CD4-positive, alpha-beta T cell (primary cell): ENCODE measurements at regions not wholly inside any gene's neighbourhood (a gene's known extent, or its start where the extent isn't known, plus 50 kb on each side); places are given as distances from the start of the nearest gene placed in this dataset.

Experiments
- ATAC-seq: fragments of 200-7000 bp; cut with Tn5 transposase; one replicate; pipeline ENCODE4 v1.10.0; 2022; ENCODE audit warnings: mild to moderate bottlenecking; ENCODE audit not compliant: poor library complexity
- CTCF ChIA-PET: fragments of 350-600 bp; sonication (Branson Sonifier 250); formaldehyde crosslinking; loops from one replicate; lab custom pipeline; 2021; ENCODE audit warnings: antibody characterized with exemption, inconsistent platforms; lab: Charles Lee
- POLR2A ChIA-PET: fragments of 350-600 bp; sonication (Branson Sonifier 250); formaldehyde crosslinking; loops from one replicate; lab custom pipeline; 2021; ENCODE audit warnings: antibody characterized with exemption, inconsistent platforms; lab: Charles Lee
- DNase-seq, 14 experiments: peaks; one replicate each; pipeline ENCODE4 v3.0.0-alpha.2; 2013 to 2020; ENCODE audit warnings: mixed read lengths in 2 of 14
- H3K27ac ChIP-seq, 2 donors: one replicate each; pipeline versions ENCODE4 v1.5.1 to v1.7.0; 2013; ENCODE audit warnings: low read length in 2 of 2, low read depth in 1 of 2, mild to moderate bottlenecking in 1 of 2
- H3K27me3 ChIP-seq, 2 experiments: 1 replicate in 1 of 2; 2 replicates in 1 of 2; pipeline versions ENCODE4 v1.6.1 to v1.7.0; 2013; ENCODE audit warnings: low read length in 2 of 2, control low read depth in 1 of 2, mild to moderate bottlenecking in 1 of 2, moderate library complexity in 1 of 2; ENCODE audit not compliant: insufficient read depth in 2 of 2, control insufficient read depth in 1 of 2
- H3K36me3 ChIP-seq: one replicate; pipeline ENCODE4 v1.6.1; 2013; ENCODE audit warnings: low read length, control low read depth; ENCODE audit not compliant: insufficient read depth
- H3K4me1 ChIP-seq: one replicate; pipeline ENCODE4 v1.6.1; 2013; ENCODE audit warnings: low read length, control low read depth; ENCODE audit not compliant: insufficient read depth
- H3K4me3 ChIP-seq: one replicate; pipeline ENCODE4 v1.5.1; 2013; ENCODE audit warnings: mild to moderate bottlenecking, low read length, moderate library complexity
- H3K9me3 ChIP-seq, 2 experiments: 1 replicate in 1 of 2; 2 replicates in 1 of 2; pipeline versions ENCODE4 v1.6.1 to v1.7.0; 2013; ENCODE audit warnings: low read length in 2 of 2, mild to moderate bottlenecking in 2 of 2, control low read depth in 1 of 2, moderate library complexity in 1 of 2; ENCODE audit not compliant: control insufficient read depth in 1 of 2, insufficient read depth in 1 of 2
- H3K27ac Mint-ChIP-seq: one replicate; pipeline ENCODE4 v1.8.0; 2020; ENCODE audit warnings: mixed read lengths
- H3K27me3 Mint-ChIP-seq: one replicate; pipeline ENCODE4 v1.8.0; 2021; ENCODE audit warnings: mixed read lengths
- H3K36me3 Mint-ChIP-seq: one replicate; pipeline ENCODE4 v1.8.0; 2021; ENCODE audit warnings: low read depth, mixed read lengths
- H3K4me1 Mint-ChIP-seq: one replicate; pipeline ENCODE4 v1.8.0; 2021; ENCODE audit warnings: low read depth, mixed read lengths
- H3K4me3 Mint-ChIP-seq: one replicate; pipeline ENCODE4 v1.8.0; 2020; ENCODE audit warnings: mild to moderate bottlenecking, mixed read lengths
- H3K9me3 Mint-ChIP-seq: one replicate; pipeline ENCODE4 v1.8.0; 2020; ENCODE audit warnings: mixed read lengths
- intact Hi-C, 2 experiments: fragments of 100-400 bp; cut with DNase I in 1 of 2; cut with micrococcal nuclease in 1 of 2; formaldehyde crosslinking; loops; one replicate each; pipeline versions ENCODE4 v1.15.1 to v1.9.0; 2023 to 2025; cut with DNase I, micrococcal nuclease
- TF ChIP-seq, protein P1 (sequence below): fragments of 200-600 bp; IDR thresholded peaks from one replicate; pipeline ENCODE4 v1.8.0; 2022; ENCODE audit warnings: antibody characterized with exemption, mild to moderate bottlenecking

DNA sequence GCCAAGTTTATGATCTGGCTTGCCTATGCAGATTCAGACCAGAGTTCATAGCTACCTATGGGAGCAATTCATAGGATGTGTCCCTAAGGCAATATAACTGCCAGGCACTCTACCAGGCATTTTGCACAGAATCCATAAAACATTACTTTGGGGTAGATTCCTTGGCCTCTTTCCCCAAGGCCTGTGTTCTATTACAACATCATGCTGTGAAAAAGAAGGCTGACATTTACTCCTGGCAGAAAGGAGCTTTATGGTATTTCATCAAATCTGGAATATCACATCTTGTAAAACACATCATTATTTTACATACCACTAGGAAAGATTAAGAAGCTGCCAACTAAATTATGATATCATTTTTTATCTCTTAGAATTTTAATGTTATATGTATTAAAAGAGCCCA is 287.0 kb upstream of the MARCKS start:
- Histone ChIP-seq H3K36me3 (no peaks in the 10 kb centered on the region), H3K4me3 (no peak overlapping the region), H3K27ac (no peak overlapping the region), H3K27me3 (no peaks in the 10 kb centered on the region), H3K4me1 (no peaks in the 10 kb centered on the region), H3K9me3 (no peaks in the 10 kb centered on the region)
- Mint-ChIP-seq H3K27ac (no peak overlapping the region), H3K9me3 (no peaks in the 10 kb centered on the region), H3K4me1 (no peaks in the 10 kb centered on the region), H3K4me3 (no peak overlapping the region), H3K36me3 (no peaks in the 10 kb centered on the region), H3K27me3 (no peaks in the 10 kb centered on the region)
- intact Hi-C loops = no loop called here
- ChIA-PET POLR2A (no interaction called here), CTCF (no interaction called here)
- no peak for ATAC-seq
- TF ChIP-seq, protein P1, sequence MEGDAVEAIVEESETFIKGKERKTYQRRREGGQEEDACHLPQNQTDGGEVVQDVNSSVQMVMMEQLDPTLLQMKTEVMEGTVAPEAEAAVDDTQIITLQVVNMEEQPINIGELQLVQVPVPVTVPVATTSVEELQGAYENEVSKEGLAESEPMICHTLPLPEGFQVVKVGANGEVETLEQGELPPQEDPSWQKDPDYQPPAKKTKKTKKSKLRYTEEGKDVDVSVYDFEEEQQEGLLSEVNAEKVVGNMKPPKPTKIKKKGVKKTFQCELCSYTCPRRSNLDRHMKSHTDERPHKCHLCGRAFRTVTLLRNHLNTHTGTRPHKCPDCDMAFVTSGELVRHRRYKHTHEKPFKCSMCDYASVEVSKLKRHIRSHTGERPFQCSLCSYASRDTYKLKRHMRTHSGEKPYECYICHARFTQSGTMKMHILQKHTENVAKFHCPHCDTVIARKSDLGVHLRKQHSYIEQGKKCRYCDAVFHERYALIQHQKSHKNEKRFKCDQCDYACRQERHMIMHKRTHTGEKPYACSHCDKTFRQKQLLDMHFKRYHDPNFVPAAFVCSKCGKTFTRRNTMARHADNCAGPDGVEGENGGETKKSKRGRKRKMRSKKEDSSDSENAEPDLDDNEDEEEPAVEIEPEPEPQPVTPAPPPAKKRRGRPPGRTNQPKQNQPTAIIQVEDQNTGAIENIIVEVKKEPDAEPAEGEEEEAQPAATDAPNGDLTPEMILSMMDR = no peak
- DNase-seq = no peak

- no peak for DNase-seq
Observed at GRCh38 chr6:113570641-113571040, 286.5 kb upstream of the MARCKS start.

DNA sequence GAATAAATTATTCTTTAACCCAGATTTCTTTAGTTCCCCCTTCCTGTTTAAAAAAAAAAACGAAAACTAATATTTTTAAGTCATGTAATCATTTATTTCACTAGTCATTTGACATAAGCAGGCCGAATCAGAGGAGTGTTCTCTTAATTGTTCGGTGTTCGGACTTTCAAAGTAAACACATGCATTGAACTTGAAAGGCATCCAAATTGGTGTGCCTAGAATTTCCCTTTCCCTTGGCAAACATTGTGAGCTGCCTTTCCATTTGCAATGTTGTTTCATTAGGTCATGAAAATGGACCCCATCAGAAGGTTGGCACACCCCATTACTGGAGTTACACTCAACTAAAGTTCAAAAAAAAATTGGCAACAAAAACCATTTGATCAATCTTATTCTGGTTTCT is 283.0 kb upstream of the MARCKS start:
- ChIA-PET CTCF (no interaction called here), POLR2A (no interaction called here)
- ATAC-seq (no peak), DNase-seq (no peak)
- intact Hi-C loops = no loop called here
- Mint-ChIP-seq H3K27me3 (peaks cover 4% of the 10 kb centered on the region), H3K36me3 (no peaks in the 10 kb centered on the region), H3K4me1 (no peaks in the 10 kb centered on the region), H3K4me3 (no peak overlapping the region), H3K9me3 (peaks cover 2% of the 10 kb centered on the region), H3K27ac (no peak overlapping the region)
- Histone ChIP-seq H3K9me3 (no peaks in the 10 kb centered on the region), H3K4me1 (no peaks in the 10 kb centered on the region), H3K36me3 (no peaks in the 10 kb centered on the region), H3K27me3 (no peaks in the 10 kb centered on the region), H3K4me3 (no peak overlapping the region), H3K27ac (no peak overlapping the region)
- TF ChIP-seq, protein P1 = no peak

More at GRCh38 chr6:113570641-113571040, 286.5 kb upstream of the MARCKS start:
- ChIA-PET CTCF (no interaction called here), POLR2A (no interaction called here)
- H3K27ac Mint-ChIP-seq = no peak overlapping the region
- intact Hi-C loops = no loop called here
- no peak overlapping the region for H3K27ac ChIP-seq
- no peak overlapping the region for H3K4me3 ChIP-seq
- no peaks in the 10 kb centered on the region for H3K9me3 ChIP-seq
- no peaks in the 10 kb centered on the region for H3K36me3 ChIP-seq
- H3K4me3 Mint-ChIP-seq = no peak overlapping the region
- H3K9me3 Mint-ChIP-seq = no peaks in the 10 kb centered on the region
- H3K4me1 Mint-ChIP-seq = no peaks in the 10 kb centered on the region
- no peaks in the 10 kb centered on the region for H3K36me3 Mint-ChIP-seq
- ATAC-seq = no peak
- TF ChIP-seq, protein P1 = no peak
- no peaks in the 10 kb centered on the region for H3K27me3 Mint-ChIP-seq
- H3K4me1 ChIP-seq = no peaks in the 10 kb centered on the region
- no peaks in the 10 kb centered on the region for H3K27me3 ChIP-seq
